Esophagus muscularis mucosa (tissue), 4 donors: ENCODE measurements at regions not wholly inside any gene's neighbourhood (a gene's known extent, or its start where the extent isn't known, plus 50 kb on each side); places are given as distances from the start of the nearest gene placed in this dataset.

Experiments
- DNase-seq: peaks from one replicate; pipeline ENCODE4 v3.0.0-alpha.2; 2017; ENCODE audit errors: extremely low spot score
- H3K27ac ChIP-seq, 4 donors: fragments of 200-600 bp; sonication (generic); replicated peaks in 1 of 4; 1 replicate in 3 of 4; 2 replicates in 1 of 4; pipeline ENCODE4 v1.5.1; 2016 to 2019; ENCODE audit warnings: mild to moderate bottlenecking in 1 of 4
- H3K27me3 ChIP-seq, 4 donors: fragments of 200-600 bp; sonication (generic); one replicate each; pipeline versions ENCODE4 v1.5.1 to v1.6.0; 2016 to 2019
- H3K36me3 ChIP-seq, 4 donors: fragments of 200-600 bp; sonication (generic); one replicate each; pipeline ENCODE4 v1.5.1; 2016 to 2019
- H3K4me1 ChIP-seq, 4 donors: fragments of 200-600 bp; sonication (generic); one replicate each; pipeline ENCODE4 v1.5.1; 2016 to 2019
- H3K4me3 ChIP-seq, 4 donors: fragments of 200-600 bp; sonication (generic); 1 replicate in 2 of 4; 2 replicates in 2 of 4; pipeline ENCODE4 v1.5.1; 2016 to 2019; ENCODE audit warnings: mild to moderate bottlenecking in 4 of 4, moderate library complexity in 1 of 4
- H3K9me3 ChIP-seq, 4 donors: fragments of 200-600 bp; sonication (generic); 1 replicate in 3 of 4; 2 replicates in 1 of 4; pipeline ENCODE4 v1.5.1; 2016 to 2019
- CTCF ChIP-seq, 3 experiments: fragments of 200-600 bp in 2 of 3; fragments of 450-650 bp in 1 of 3; sonication (generic) in 2 of 3; IDR thresholded peaks; one replicate each; pipeline ENCODE4 v1.5.1; 2017 to 2019; ENCODE audit warnings: antibody characterized with exemption in 3 of 3, mild to moderate bottlenecking in 2 of 3, moderate library complexity in 1 of 3
- EP300 ChIP-seq: sonication (generic); formaldehyde crosslinking; IDR thresholded peaks from one replicate; pipeline ENCODE4 v1.6.1; 2017; ENCODE audit warnings: antibody characterized with exemption
- POLR2A ChIP-seq: fragments of 450-650 bp; IDR thresholded peaks from one replicate; pipeline ENCODE4 v1.6.1; 2017; ENCODE audit warnings: antibody characterized with exemption, moderate library complexity, mild to moderate bottlenecking, low read depth
- POLR2AphosphoS5 ChIP-seq, 2 donors: sonication (generic); formaldehyde crosslinking; IDR thresholded peaks; one replicate each; pipeline ENCODE4 v1.6.1; 2017; ENCODE audit warnings: antibody characterized with exemption in 2 of 2
- WGBS: methylation state at CpG from one replicate; pipeline ENCODE4 v1.1.5; 2018; 5-methylcytosine and 5-hydroxymethylcytosine counted together
- intact Hi-C: fragments of 100-400 bp; cut with DNase I; formaldehyde crosslinking; loops from one replicate; pipeline ENCODE4 v1.15.1; 2023

- DNase-seq: no peak
- Histone ChIP-seq H3K27me3 (no peaks in the 10 kb centered on the region), H3K36me3 (no peaks in the 10 kb centered on the region), H3K4me3 (no peak overlapping the region), H3K9me3 (peaks cover 0 to 4% (median 0%) of the 10 kb centered on the region in 4 donors), H3K27ac (no peak overlapping the region), H3K4me1 (no peaks in the 10 kb centered on the region)
- TF ChIP-seq POLR2AphosphoS5 (IDR thresholded peaks at IDR 0.05) (no peak), POLR2A (no peak), EP300 (no peak), CTCF (IDR thresholded peaks at IDR 0.05) (no peak)
- intact Hi-C loops: no loop called here
- 75% methylated on average over 9 of the region's 9 CpGs for WGBS
These were observed 190.0 kb upstream of the ZWINT start for GRCh38 chr10:56551037-56551436.

GRCh38 chr10:56547163-56547562 lies 186.1 kb upstream of the ZWINT start:
- WGBS: 57% methylated on average over 4 of the region's 4 CpGs
- Histone ChIP-seq H3K4me1 (no peaks in the 10 kb centered on the region), H3K9me3 (no peaks in the 10 kb centered on the region), H3K27me3 (no peaks in the 10 kb centered on the region), H3K4me3 (no peak overlapping the region), H3K36me3 (no peaks in the 10 kb centered on the region), H3K27ac (no peak overlapping the region)
- TF ChIP-seq EP300 (no peak), POLR2AphosphoS5 (IDR thresholded peaks at IDR 0.05) (no peak), POLR2A (no peak), CTCF (IDR thresholded peaks at IDR 0.05) (no peak)
- intact Hi-C loops: no loop called here
- no peak for DNase-seq

GRCh38 chr10:56537984-56538383 lies 176.9 kb upstream of the ZWINT start:
- Histone ChIP-seq H3K27me3 (no peaks in the 10 kb centered on the region), H3K27ac (no peak overlapping the region), H3K4me3 (no peak overlapping the region), H3K36me3 (no peaks in the 10 kb centered on the region), H3K4me1 (no peaks in the 10 kb centered on the region), H3K9me3 (no peaks in the 10 kb centered on the region)
- TF ChIP-seq POLR2A (no peak), EP300 (no peak), CTCF (IDR thresholded peaks at IDR 0.05) (no peak), POLR2AphosphoS5 (IDR thresholded peaks at IDR 0.05) (no peak)
- intact Hi-C loops: no loop called here
- DNase-seq: peak; percentile 31
- WGBS: 83% methylated on average over 4 of the region's 4 CpGs

- Histone ChIP-seq H3K4me1 (no peaks in the 10 kb centered on the region), H3K27ac (no peak overlapping the region), H3K36me3 (no peaks in the 10 kb centered on the region), H3K9me3 (no peaks in the 10 kb centered on the region), H3K4me3 (no peak overlapping the region), H3K27me3 (no peaks in the 10 kb centered on the region)
- no peak for TF ChIP-seq CTCF (IDR thresholded peaks at IDR 0.05)
- TF ChIP-seq POLR2A: no peak
- no peak for TF ChIP-seq POLR2AphosphoS5 (IDR thresholded peaks at IDR 0.05)
- no peak for TF ChIP-seq EP300
- intact Hi-C loops: no loop called here
- 64% methylated on average over 3 of the region's 3 CpGs for WGBS
- DNase-seq: no peak
These were observed 161.1 kb upstream of the ZWINT start for GRCh38 chr10:56522166-56522565.

GRCh38 chr10:56508562-56508961 lies 147.5 kb upstream of the ZWINT start:
- Histone ChIP-seq H3K4me3 (no peak overlapping the region), H3K4me1 (no peaks in the 10 kb centered on the region), H3K27me3 (no peaks in the 10 kb centered on the region), H3K27ac (no peak overlapping the region), H3K9me3 (no peaks in the 10 kb centered on the region), H3K36me3 (no peaks in the 10 kb centered on the region)
- intact Hi-C loops: no loop called here
- TF ChIP-seq POLR2AphosphoS5 (IDR thresholded peaks at IDR 0.05) (no peak), EP300 (no peak), CTCF (IDR thresholded peaks at IDR 0.05) (no peak), POLR2A (no peak)
- WGBS: 87% methylated on average over 2 of the region's 3 CpGs
- DNase-seq: no peak
